ENCODE measurements at regions not wholly inside any gene's neighbourhood (a gene's known extent, or its start where the extent isn't known, plus 50 kb on each side); places are given as distances from the start of the nearest gene placed in this dataset.

- Histone ChIP-seq H3K27ac (ENCODE audit: low read depth in 1 of 2, low read length in 1 of 2) (no peak overlapping the region), H3K27me3 (ENCODE audit: control insufficient read depth in 2 of 2, insufficient read depth in 1 of 2, low read length in 1 of 2) (no peaks in the 10 kb centered on the region), H3K4me3 (ENCODE audit: low read length in 2 of 2) (no peak overlapping the region), H3K4me1 (ENCODE audit: control insufficient read depth in 2 of 2, insufficient read depth in 2 of 2, low read length in 2 of 2) (no peaks in the 10 kb centered on the region), H3K9me3 (ENCODE audit: control insufficient read depth in 2 of 2, insufficient read depth in 1 of 2, low read length in 1 of 2) (no peaks in the 10 kb centered on the region), H3K36me3 (ENCODE audit: control insufficient read depth in 2 of 2, insufficient read depth in 2 of 2, low read length in 1 of 2) (no peaks in the 10 kb centered on the region)
- WGBS: 28% methylated on average over 6 of the region's 6 CpGs
- no peak for DNase-seq (ENCODE audit: low read depth in 6 of 9, low spot score in 9 of 9)
These were observed 253.0 kb downstream of the INSC start for GRCh38 chr11:15367695-15368094.

DNA sequence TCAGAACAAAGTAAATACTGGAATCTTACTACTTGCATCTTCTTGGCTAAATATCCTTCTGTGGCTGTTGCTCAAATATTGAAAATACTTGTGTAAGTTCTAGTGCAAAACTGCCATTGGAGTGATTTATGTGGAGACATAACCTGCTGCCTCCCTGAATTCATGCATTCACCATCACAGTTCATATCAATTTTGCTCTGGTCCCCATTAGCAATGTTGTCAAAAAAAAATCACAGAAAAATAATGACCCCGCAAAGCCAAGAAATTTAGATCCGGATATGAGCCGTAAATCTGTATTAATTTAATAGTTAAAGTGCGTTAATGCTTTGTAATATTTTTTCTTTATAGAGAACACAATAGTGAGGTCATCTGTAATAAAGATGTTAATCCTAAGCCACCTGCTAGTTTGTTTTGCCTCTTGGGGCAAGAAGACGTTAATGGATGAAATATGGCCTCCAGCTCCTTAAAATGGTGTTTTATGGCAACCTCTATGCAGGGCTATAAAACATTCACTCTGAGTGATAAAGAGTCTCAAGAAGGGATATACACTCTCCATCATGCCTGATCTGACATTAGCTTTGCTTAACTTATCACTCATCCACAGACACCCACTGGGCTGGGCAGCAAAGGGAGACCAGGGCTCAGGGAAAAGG lies 255.9 kb downstream of the INSC start:
- H3K9me3 ChIP-seq (ENCODE audit: control insufficient read depth in 2 of 2, insufficient read depth in 1 of 2, low read length in 1 of 2): no peaks in the 10 kb centered on the region
- no peaks in the 10 kb centered on the region for H3K36me3 ChIP-seq (ENCODE audit: control insufficient read depth in 2 of 2, insufficient read depth in 2 of 2, low read length in 1 of 2)
- WGBS: 88% methylated on average over 5 of the region's 5 CpGs
- no peak for DNase-seq (ENCODE audit: low read depth in 6 of 9, low spot score in 9 of 9)
- no peaks in the 10 kb centered on the region for H3K27me3 ChIP-seq (ENCODE audit: control insufficient read depth in 2 of 2, insufficient read depth in 1 of 2, low read length in 1 of 2)
- H3K27ac ChIP-seq (ENCODE audit: low read depth in 1 of 2, low read length in 1 of 2): no peak overlapping the region
- no peaks in the 10 kb centered on the region for H3K4me1 ChIP-seq (ENCODE audit: control insufficient read depth in 2 of 2, insufficient read depth in 2 of 2, low read length in 2 of 2)
- H3K4me3 ChIP-seq (ENCODE audit: low read length in 2 of 2): no peak overlapping the region

- H3K27me3 ChIP-seq (ENCODE audit: control insufficient read depth in 2 of 2, insufficient read depth in 1 of 2, low read length in 1 of 2): no peaks in the 10 kb centered on the region
- H3K4me1 ChIP-seq (ENCODE audit: control insufficient read depth in 2 of 2, insufficient read depth in 2 of 2, low read length in 2 of 2): no peaks in the 10 kb centered on the region
- DNase-seq (ENCODE audit: low read depth in 6 of 9, low spot score in 9 of 9): no peak
- H3K9me3 ChIP-seq (ENCODE audit: control insufficient read depth in 2 of 2, insufficient read depth in 1 of 2, low read length in 1 of 2): no peaks in the 10 kb centered on the region
- 82% methylated on average over 1 of the region's 1 CpG for WGBS
- H3K4me3 ChIP-seq (ENCODE audit: low read length in 2 of 2): no peak overlapping the region
- no peaks in the 10 kb centered on the region for H3K36me3 ChIP-seq (ENCODE audit: control insufficient read depth in 2 of 2, insufficient read depth in 2 of 2, low read length in 1 of 2)
- H3K27ac ChIP-seq (ENCODE audit: low read depth in 1 of 2, low read length in 1 of 2): no peak overlapping the region
These were observed 256.8 kb downstream of the INSC start for GRCh38 chr11:15371533-15371932.

DNA sequence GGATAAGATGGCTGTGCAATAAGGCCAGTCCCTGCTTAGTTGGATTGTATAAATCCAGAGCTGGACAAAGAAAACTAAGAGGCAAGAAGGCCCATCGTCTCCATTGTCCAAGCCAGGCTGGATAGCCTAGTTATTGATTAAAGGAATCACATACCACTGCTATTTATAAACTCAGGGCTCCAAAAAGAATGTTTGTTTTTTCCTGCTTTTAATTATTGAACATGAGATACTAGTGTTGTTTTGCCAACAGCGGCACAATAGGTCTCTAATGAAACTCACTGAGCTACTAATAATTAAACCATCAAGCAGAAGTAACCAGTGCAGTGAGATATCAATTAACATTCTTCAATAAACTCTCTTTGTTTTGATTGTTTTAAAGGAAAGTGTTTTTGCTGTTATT lies 259.7 kb downstream of the INSC start:
- H3K4me1 ChIP-seq (ENCODE audit: control insufficient read depth in 2 of 2, insufficient read depth in 2 of 2, low read length in 2 of 2): no peaks in the 10 kb centered on the region
- H3K9me3 ChIP-seq (ENCODE audit: control insufficient read depth in 2 of 2, insufficient read depth in 1 of 2, low read length in 1 of 2): peaks cover 0 to 17% of the 10 kb centered on the region in 2 donors
- no peaks in the 10 kb centered on the region for H3K27me3 ChIP-seq (ENCODE audit: control insufficient read depth in 2 of 2, insufficient read depth in 1 of 2, low read length in 1 of 2)
- H3K27ac ChIP-seq (ENCODE audit: low read depth in 1 of 2, low read length in 1 of 2): no peak overlapping the region
- H3K4me3 ChIP-seq (ENCODE audit: low read length in 2 of 2): no peak overlapping the region
- WGBS: 89% methylated on average over 2 of the region's 2 CpGs
- no peak for DNase-seq (ENCODE audit: low read depth in 6 of 9, low spot score in 9 of 9)
- no peaks in the 10 kb centered on the region for H3K36me3 ChIP-seq (ENCODE audit: control insufficient read depth in 2 of 2, insufficient read depth in 2 of 2, low read length in 1 of 2)

GRCh38 chr11:15378941-15379340 lies 264.2 kb downstream of the INSC start:
- H3K27ac ChIP-seq (ENCODE audit: low read depth in 1 of 2, low read length in 1 of 2): no peak overlapping the region
- 96% methylated on average over 2 of the region's 2 CpGs for WGBS
- H3K27me3 ChIP-seq (ENCODE audit: control insufficient read depth in 2 of 2, insufficient read depth in 1 of 2, low read length in 1 of 2): no peaks in the 10 kb centered on the region
- H3K4me3 ChIP-seq (ENCODE audit: low read length in 2 of 2): no peak overlapping the region
- H3K9me3 ChIP-seq (ENCODE audit: control insufficient read depth in 2 of 2, insufficient read depth in 1 of 2, low read length in 1 of 2): peaks cover 0 to 17% of the 10 kb centered on the region in 2 donors
- no peaks in the 10 kb centered on the region for H3K4me1 ChIP-seq (ENCODE audit: control insufficient read depth in 2 of 2, insufficient read depth in 2 of 2, low read length in 2 of 2)
- H3K36me3 ChIP-seq (ENCODE audit: control insufficient read depth in 2 of 2, insufficient read depth in 2 of 2, low read length in 1 of 2): no peaks in the 10 kb centered on the region
- DNase-seq (ENCODE audit: low read depth in 6 of 9, low spot score in 9 of 9): no peak

DNA sequence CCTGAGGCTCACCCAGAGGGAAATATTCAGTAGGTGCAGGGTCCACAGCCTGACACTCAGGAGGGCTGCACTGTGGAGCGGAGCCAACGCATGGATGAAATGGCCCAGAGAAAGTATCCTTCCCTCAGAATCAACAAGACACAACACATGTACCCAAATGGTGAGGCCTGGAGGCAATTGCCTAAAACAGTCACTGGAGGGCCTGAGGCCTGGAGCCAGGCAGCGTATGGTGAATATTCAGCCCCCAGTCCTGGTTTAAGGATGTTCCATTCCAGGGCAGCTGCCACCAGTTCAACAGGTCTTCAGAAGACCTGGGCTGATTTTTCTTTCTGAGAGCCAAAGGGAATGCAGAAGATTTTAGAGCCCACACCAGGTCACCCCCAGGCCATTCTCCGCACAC lies 264.8 kb downstream of the INSC start:
- Histone ChIP-seq H3K36me3 (ENCODE audit: control insufficient read depth in 2 of 2, insufficient read depth in 2 of 2, low read length in 1 of 2) (no peaks in the 10 kb centered on the region), H3K27me3 (ENCODE audit: control insufficient read depth in 2 of 2, insufficient read depth in 1 of 2, low read length in 1 of 2) (no peaks in the 10 kb centered on the region), H3K4me3 (ENCODE audit: low read length in 2 of 2) (no peak overlapping the region), H3K9me3 (ENCODE audit: control insufficient read depth in 2 of 2, insufficient read depth in 1 of 2, low read length in 1 of 2) (peaks cover 0 to 17% of the 10 kb centered on the region in 2 donors), H3K27ac (ENCODE audit: low read depth in 1 of 2, low read length in 1 of 2) (no peak overlapping the region), H3K4me1 (ENCODE audit: control insufficient read depth in 2 of 2, insufficient read depth in 2 of 2, low read length in 2 of 2) (no peaks in the 10 kb centered on the region)
- DNase-seq (ENCODE audit: low read depth in 6 of 9, low spot score in 9 of 9): no peak
- WGBS: 75% methylated on average over 4 of the region's 4 CpGs

DNA sequence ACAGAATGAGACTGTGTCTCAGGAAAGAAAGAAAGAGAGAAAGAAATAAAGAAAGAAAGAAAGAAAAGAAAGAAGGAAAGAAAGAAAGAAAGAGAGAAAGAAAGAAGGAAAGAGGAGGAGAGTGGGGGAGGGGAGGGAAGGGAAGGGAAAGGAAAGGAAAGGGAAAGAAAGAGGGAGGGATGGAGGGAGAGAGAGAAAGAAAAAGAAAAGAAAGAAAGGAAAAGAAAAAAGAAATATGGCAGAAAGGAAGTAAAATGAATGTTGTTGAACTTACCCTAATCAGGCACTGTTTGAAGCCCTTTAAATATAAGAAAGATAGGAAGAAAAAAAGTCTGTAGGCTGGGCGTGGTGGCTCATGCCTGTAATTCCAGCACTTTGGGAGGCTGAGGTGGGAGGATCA lies 276.1 kb downstream of the INSC start:
- 88% methylated on average over 1 of the region's 1 CpG for WGBS
- no peak for DNase-seq (ENCODE audit: low read depth in 6 of 9, low spot score in 9 of 9)
- H3K9me3 ChIP-seq (ENCODE audit: control insufficient read depth in 2 of 2, insufficient read depth in 1 of 2, low read length in 1 of 2): peaks cover 1 to 4% of the 10 kb centered on the region in 2 donors
- no peak overlapping the region for H3K27ac ChIP-seq (ENCODE audit: low read depth in 1 of 2, low read length in 1 of 2)
- H3K4me1 ChIP-seq (ENCODE audit: control insufficient read depth in 2 of 2, insufficient read depth in 2 of 2, low read length in 2 of 2): no peaks in the 10 kb centered on the region
- no peaks in the 10 kb centered on the region for H3K36me3 ChIP-seq (ENCODE audit: control insufficient read depth in 2 of 2, insufficient read depth in 2 of 2, low read length in 1 of 2)
- no peak overlapping the region for H3K4me3 ChIP-seq (ENCODE audit: low read length in 2 of 2)
- no peaks in the 10 kb centered on the region for H3K27me3 ChIP-seq (ENCODE audit: control insufficient read depth in 2 of 2, insufficient read depth in 1 of 2, low read length in 1 of 2)

DNA sequence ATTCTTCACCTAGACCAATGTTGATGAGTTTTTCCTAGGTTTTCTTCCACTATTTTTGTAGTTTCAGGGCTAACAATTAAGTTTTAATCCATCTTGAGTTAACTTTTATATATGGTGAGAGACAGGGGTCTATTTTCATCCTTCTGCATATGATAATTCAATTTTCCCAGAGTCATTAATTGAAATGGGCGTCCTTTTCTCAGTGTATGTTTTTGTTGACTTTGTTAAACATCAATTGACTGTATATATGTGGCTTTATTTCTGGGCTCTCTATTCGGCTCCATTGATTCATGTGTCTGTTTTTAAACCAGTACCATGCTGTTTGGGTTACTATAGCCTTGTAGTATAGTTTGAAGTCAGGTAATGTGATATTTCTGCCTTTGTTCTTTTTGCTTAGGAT lies 282.1 kb downstream of the INSC start:
- H3K27ac ChIP-seq (ENCODE audit: low read depth in 1 of 2, low read length in 1 of 2): no peak overlapping the region
- H3K36me3 ChIP-seq (ENCODE audit: control insufficient read depth in 2 of 2, insufficient read depth in 2 of 2, low read length in 1 of 2): no peaks in the 10 kb centered on the region
- no peak for DNase-seq (ENCODE audit: low read depth in 6 of 9, low spot score in 9 of 9)
- no peaks in the 10 kb centered on the region for H3K4me1 ChIP-seq (ENCODE audit: control insufficient read depth in 2 of 2, insufficient read depth in 2 of 2, low read length in 2 of 2)
- 94% methylated on average over 2 of the region's 2 CpGs for WGBS
- H3K4me3 ChIP-seq (ENCODE audit: low read length in 2 of 2): no peak overlapping the region
- H3K9me3 ChIP-seq (ENCODE audit: control insufficient read depth in 2 of 2, insufficient read depth in 1 of 2, low read length in 1 of 2): no peaks in the 10 kb centered on the region
- no peaks in the 10 kb centered on the region for H3K27me3 ChIP-seq (ENCODE audit: control insufficient read depth in 2 of 2, insufficient read depth in 1 of 2, low read length in 1 of 2)

GRCh38 chr11:15406851-15407351 lies 292.2 kb downstream of the INSC start:
- H3K36me3 ChIP-seq (ENCODE audit: control insufficient read depth in 2 of 2, insufficient read depth in 2 of 2, low read length in 1 of 2): no peaks in the 10 kb centered on the region
- H3K9me3 ChIP-seq (ENCODE audit: control insufficient read depth in 2 of 2, insufficient read depth in 1 of 2, low read length in 1 of 2): peaks cover 0 to 5% of the 10 kb centered on the region in 2 donors
- H3K27ac ChIP-seq (ENCODE audit: low read depth in 1 of 2, low read length in 1 of 2): no peak overlapping the region
- H3K4me3 ChIP-seq (ENCODE audit: low read length in 2 of 2): no peak overlapping the region
- DNase-seq (ENCODE audit: low read depth in 6 of 9, low spot score in 9 of 9): no peak
- H3K27me3 ChIP-seq (ENCODE audit: control insufficient read depth in 2 of 2, insufficient read depth in 1 of 2, low read length in 1 of 2): no peaks in the 10 kb centered on the region
- no peaks in the 10 kb centered on the region for H3K4me1 ChIP-seq (ENCODE audit: control insufficient read depth in 2 of 2, insufficient read depth in 2 of 2, low read length in 2 of 2)
- 79% methylated on average over 3 of the region's 3 CpGs for WGBS
